ENCODE measurements at regions not wholly inside any gene's neighbourhood (a gene's known extent, or its start where the extent isn't known, plus 50 kb on each side); places are given as distances from the start of the nearest gene placed in this dataset.

- 88 to 95% methylated on average over 2 of the region's 2 CpGs for WGBS, 2 donors
- no peak for DNase-seq (ENCODE audit: low spot score in 2 of 2)
- H3K36me3 ChIP-seq, result no peaks in the 10 kb centered on the region
- no peaks in the 10 kb centered on the region for H3K27me3 ChIP-seq
- no peak overlapping the region for H3K4me3 ChIP-seq
- no peak overlapping the region for H3K27ac ChIP-seq
- TF ChIP-seq EP300 (IDR thresholded peaks at IDR 0.05) (no peak), POLR2A (IDR thresholded peaks at IDR 0.05) (no peak), CTCF (IDR thresholded peaks at IDR 0.05) (no peak)
- H3K4me1 ChIP-seq, result no peaks in the 10 kb centered on the region
- H3K9me3 ChIP-seq, result peaks cover 0 to 20% (median 4%) of the 10 kb centered on the region in 4 donors
Observed at GRCh38 chr6:925656-926213, 232.8 kb upstream of the EXOC2 start.

- Histone ChIP-seq H3K4me1 (no peaks in the 10 kb centered on the region), H3K36me3 (no peaks in the 10 kb centered on the region), H3K9me3 (peaks cover 0 to 30% (median 4%) of the 10 kb centered on the region in 4 donors), H3K27ac (no peak overlapping the region), H3K27me3 (no peaks in the 10 kb centered on the region), H3K4me3 (no peak overlapping the region)
- no peak for DNase-seq (ENCODE audit: low spot score in 2 of 2)
- WGBS, 2 donors, result 80 to 81% methylated on average over 9 of the region's 9 CpGs
- TF ChIP-seq POLR2A (IDR thresholded peaks at IDR 0.05) (no peak), EP300 (IDR thresholded peaks at IDR 0.05) (no peak), CTCF (IDR thresholded peaks at IDR 0.05) (no peak)
Observed at GRCh38 chr6:924661-925060, 231.7 kb upstream of the EXOC2 start.

- H3K4me3 ChIP-seq, result no peak overlapping the region
- 85 to 95% methylated on average over 4 of the region's 4 CpGs for WGBS, 2 donors
- TF ChIP-seq CTCF (IDR thresholded peaks at IDR 0.05), result no peak
Observed at GRCh38 chr6:921400-921799, 228.5 kb upstream of the EXOC2 start.

GRCh38 chr6:920512-920911, 227.6 kb upstream of the EXOC2 start:
- WGBS, 2 donors, result 89 to 90% methylated on average over 9 of the region's 9 CpGs
- Histone ChIP-seq H3K4me1 (no peaks in the 10 kb centered on the region), H3K36me3 (no peaks in the 10 kb centered on the region), H3K27me3 (no peaks in the 10 kb centered on the region), H3K9me3 (peaks cover 0 to 30% (median 4%) of the 10 kb centered on the region in 4 donors), H3K27ac (no peak overlapping the region), H3K4me3 (no peak overlapping the region)
- DNase-seq (ENCODE audit: low spot score in 2 of 2), result no peak
- no peak for TF ChIP-seq CTCF (IDR thresholded peaks at IDR 0.05)
- no peak for TF ChIP-seq POLR2A (IDR thresholded peaks at IDR 0.05)
- TF ChIP-seq EP300 (IDR thresholded peaks at IDR 0.05), result no peak

More at GRCh38 chr6:921400-921799, 228.5 kb upstream of the EXOC2 start:
- H3K36me3 ChIP-seq, result no peaks in the 10 kb centered on the region
- H3K4me1 ChIP-seq, result no peaks in the 10 kb centered on the region
- peaks cover 0 to 30% (median 4%) of the 10 kb centered on the region in 4 donors for H3K9me3 ChIP-seq
- H3K27me3 ChIP-seq, result no peaks in the 10 kb centered on the region
- no peak for DNase-seq (ENCODE audit: low spot score in 2 of 2)
- no peak overlapping the region for H3K27ac ChIP-seq

GRCh38 chr6:919500-919899, 226.6 kb upstream of the EXOC2 start:
- Histone ChIP-seq H3K4me3 (no peak overlapping the region), H3K4me1 (no peaks in the 10 kb centered on the region), H3K27ac (no peak overlapping the region), H3K36me3 (no peaks in the 10 kb centered on the region), H3K27me3 (peaks cover 0 to 5% of the 10 kb centered on the region in 2 donors), H3K9me3 (peaks cover 0 to 30% (median 4%) of the 10 kb centered on the region in 4 donors)
- 81 to 82% methylated on average over 1 of the region's 1 CpG for WGBS, 2 donors
- DNase-seq (ENCODE audit: low spot score in 2 of 2), result no peak
- TF ChIP-seq POLR2A (IDR thresholded peaks at IDR 0.05), result no peak
- no peak for TF ChIP-seq EP300 (IDR thresholded peaks at IDR 0.05)
- no peak for TF ChIP-seq CTCF (IDR thresholded peaks at IDR 0.05)

Measured in tibial nerve (tissue), 4 donors.